GM21619 (cell line): ENCODE measurements at regions not wholly inside any gene's neighbourhood (a gene's known extent, or its start where the extent isn't known, plus 50 kb on each side); places are given as distances from the start of the nearest gene placed in this dataset.

ENCODE experiments used
- ATAC-seq: cut with Tn5 transposase; IDR thresholded peaks from one replicate; pipeline ENCODE4 v1.9.1; 2021; ENCODE audit not compliant: unreplicated experiment

DNA sequence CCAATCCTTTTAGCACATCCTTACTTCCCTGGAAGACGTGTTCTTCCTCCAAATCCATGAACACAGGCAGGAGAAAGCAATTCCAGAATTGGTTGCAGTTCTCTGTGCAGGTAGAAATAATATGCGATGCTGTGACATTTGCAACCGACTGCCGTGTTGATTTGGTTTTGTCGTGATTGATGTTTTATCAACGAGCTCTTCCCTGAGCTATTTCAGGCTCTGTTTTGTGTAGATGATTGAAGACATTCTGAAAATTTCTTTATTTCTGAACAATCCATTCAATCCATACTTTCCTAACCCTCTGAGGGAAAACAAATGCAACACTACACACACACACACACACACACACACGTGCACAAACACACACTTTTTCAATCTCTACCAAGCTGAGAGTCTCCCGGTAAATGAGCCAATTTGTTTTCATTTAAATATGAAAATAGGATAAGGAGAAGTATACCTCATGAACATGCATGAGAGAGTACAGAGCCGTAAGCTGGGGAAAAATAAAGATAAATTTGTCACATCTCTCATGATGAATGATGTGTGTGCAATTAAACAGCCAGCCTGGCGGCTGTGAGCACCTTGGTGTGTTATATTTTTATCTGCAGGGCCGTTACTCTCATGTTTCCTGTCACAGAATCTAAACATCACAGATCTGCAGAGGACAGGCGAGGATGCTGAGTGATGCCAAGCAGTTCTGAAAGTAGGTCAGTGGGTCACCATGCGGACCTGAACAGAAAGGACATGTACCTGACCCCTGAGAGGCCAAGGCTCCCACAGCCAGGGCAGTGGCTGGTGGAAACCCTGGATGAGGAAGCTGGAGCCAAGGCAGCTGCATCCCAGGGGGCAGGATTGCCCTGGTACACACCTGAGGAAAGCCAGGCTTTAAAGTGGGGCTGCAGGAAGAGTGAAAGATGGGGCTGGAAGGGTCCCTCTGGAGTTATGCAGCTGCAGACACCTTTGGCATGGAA is 64.8 kb downstream of the PDCL3 start:
- no peak for ATAC-seq

DNA sequence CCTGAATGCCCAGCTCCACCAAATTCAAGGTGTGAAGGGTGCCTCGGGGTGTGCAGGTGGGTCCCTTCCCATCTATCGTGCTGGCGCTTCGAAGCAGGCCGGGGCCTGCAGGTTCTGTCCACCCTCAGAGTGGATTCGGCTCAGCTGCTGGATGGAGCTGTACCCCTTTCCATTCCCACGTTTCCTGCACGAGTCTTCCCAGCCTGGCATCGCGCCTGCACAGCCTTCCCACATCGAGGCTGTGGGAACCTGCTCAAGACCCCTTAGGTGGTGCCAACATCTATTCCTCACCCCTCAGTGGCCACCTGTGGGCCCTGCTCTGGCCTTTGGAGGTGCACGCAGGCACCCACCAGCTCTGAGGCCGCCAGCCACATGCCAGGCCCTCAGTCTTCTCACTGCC is 65.7 kb downstream of the PDCL3 start:
- no peak for ATAC-seq

DNA sequence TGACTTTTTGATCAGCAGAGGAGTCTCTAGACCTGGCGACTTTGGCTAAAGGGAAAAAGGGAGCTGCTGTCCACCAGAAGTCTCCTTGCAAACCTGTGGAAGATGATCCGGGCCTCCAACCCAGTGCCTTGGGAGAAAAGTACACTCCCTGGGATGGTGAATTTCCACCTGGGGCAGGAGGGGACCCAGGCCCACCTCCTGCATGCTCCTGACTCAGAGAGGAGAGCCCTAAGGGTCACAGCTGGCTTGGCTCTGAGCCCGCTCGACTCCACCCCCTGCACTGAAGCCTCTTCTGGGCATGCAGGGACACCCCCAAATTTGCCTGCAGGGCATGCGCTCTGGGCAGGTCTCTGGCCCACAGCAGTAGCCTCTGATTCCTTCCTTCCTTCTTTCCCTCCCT is 66.5 kb downstream of the PDCL3 start:
- ATAC-seq: peak; percentile 58

DNA sequence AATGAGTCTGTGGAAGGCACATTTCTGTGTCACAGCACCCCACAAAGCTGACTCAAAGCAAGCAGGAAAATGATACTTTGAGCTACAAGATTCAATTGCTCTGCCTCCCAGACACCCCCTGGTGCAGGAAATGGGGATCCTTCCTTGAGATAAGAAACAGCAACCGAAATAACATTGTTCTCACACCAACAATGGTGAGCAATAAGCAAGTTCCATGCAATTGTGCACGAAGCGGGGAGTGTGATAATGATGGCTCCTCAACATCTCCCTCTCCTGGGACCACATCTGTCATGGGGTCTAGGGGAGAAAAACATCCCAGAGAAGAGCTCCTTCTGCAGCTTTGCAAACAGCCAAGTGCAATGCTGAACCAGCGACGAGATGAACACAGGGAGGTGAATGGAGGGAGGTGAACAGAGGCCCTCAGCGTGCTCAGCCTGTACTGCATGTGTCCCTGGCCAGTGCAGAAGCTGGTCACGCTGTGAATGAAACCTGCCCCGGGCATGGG is 67.7 kb downstream of the PDCL3 start:
- no peak for ATAC-seq

DNA sequence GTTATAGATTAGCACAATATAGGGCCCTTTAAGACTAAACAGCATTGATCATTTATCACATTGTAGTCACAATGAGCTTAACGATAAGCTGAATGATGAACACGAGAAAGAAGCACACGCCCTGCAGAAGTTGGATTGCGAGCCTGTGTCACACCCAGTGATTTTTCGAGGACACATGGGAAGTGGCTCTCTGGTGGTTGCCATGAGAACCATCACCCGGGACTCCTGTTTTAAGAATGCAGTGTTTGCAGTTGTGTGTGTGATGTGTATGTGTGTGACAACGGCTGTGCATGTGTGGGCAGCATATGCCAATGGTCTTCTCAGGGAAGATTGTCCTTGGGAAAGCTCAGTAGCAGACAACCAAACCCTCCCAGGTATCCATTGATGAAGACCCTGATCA is 69.2 kb downstream of the PDCL3 start:
- ATAC-seq: no peak

DNA sequence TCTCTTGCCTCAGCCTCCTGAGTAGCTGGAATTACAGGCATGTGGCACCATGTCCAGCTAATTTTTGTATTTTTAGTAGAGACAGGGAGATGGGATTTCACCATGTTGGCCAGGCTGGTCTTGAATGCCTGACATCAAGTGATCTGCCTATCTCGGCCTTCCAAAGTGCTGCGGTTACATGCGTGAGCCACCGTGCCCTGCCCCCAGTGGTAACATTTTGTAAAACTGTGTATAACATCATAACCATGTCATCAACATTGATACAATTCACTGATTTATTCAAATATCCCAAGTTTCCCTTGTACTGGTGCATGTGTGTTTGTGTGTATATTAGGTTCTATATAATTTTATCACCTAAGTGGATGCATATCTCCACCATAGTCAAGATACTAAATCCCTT is 70.0 kb downstream of the PDCL3 start:
- no peak for ATAC-seq

DNA sequence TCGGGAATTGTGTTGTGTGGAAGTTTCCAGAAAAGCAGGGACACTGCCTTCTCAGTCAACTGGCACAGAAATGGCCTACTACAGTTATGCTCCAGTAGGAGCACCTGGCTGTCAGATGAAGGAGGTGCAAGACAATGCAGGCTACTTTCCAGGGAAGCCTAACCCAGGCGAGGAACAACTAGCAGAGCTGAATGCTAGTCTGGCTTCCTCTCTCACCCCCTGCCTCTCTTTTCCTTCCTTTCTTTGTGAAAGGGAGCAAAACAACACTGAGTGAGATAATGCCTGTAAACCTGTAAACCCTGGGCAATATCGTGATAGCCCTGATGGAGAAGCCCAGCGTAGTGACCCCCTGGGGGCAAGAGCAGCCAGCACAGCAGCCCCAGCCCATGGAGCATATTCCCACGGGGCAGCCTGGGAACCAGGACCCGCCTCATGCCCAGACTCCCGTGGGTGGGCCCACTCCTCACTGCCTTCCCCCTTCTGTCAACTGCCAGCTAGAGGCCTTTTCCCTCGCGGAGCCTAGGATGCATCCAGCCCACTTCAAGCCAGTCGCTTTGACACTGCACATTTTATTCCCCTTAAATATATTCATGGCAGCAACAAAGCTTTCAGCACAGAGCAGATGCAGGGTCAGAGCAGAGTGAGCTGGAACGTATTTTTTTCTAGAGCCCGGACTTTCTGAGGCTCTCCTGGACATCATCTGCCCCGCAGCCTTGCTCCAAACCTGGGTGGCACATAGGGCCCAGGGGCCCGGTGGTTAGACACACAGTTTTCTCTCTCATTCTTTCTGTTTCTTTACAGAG is 77.0 kb downstream of the PDCL3 start:
- ATAC-seq: no peak

DNA sequence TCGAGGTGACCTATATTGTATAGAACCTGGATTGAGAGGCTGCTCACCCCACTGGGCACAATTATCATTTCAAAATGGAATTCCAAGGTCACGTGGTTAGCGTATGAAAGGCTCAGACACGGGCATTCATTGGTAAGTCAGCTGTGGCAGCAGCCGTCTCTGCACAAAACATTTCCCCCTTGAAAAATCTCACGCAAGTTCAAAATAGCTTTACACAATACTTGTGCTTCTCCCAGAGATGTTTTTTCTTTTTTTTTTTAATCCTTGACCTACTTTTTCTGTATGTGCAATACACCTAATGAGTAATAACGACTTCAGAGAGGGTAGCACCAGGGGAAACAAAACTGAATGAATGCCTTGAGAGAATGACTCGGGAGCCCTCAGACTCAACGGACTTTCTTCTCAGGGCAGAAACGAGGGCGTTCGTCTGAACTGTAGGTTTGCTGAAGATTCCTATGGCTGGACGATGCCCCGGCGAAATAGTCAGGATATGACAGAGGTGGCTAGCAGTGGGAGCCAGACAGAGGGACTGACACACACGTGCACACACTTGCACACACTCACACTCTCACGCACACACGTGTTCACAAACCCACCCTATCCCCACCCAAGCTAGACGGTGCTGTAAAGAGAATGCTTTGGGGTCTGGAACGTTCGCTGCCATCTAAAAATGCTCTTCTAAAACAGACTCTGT is 77.8 kb downstream of the PDCL3 start:
- ATAC-seq: no peak

DNA sequence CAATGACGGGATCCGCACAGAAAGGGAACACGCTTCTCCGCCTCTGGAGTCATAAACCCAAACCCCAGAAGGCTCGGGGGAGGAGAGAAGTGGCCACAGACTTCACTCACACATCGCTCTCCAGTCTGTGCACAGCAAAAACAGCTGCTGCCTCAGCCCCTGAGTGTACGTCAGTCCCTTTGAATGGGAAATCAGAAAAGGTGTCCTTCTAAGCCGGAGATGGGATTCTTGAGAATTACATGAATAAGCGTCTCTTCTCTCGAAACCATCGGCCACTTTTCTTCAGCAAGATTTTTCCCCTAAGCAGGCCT is 78.3 kb downstream of the PDCL3 start:
- no peak for ATAC-seq

DNA sequence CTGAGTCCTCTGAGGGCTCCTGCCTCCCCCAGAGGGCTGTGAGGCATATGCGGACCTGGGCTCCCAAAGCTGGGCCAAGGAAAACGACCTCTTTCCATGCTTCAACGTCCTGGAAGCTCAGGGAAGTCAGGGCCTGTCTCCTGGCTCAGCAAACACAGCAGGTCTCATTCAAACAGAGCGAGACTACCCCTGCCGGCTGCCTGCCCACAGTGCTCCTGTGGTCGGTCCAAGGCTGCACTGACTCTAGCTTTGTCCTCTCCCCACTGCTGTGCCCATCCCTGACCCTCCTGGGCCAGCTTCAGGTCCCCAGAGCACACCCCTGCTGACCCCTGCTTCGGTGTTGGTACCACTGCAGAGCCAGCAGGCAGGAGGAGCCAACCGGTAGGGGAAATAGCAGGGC is 79.6 kb downstream of the PDCL3 start:
- no peak for ATAC-seq

DNA sequence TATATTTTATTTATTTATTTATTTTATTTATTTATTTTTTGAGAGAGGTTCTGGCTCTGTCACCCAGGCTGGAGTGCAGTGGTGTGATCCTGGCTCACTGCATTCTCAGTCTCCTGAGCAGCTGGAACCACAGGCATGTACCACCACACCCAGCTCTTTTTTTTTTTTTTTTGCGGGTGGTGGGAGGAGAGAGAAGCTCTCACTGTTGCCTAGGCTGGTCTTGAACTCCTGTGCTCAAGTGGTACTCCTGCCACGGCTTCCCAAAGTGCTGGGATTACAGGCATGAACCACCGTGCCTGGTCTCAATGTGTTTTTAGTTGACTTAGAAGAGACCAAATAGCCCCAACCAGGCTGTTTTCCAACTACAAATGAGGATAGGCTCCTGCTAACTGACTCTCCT is 80.7 kb downstream of the PDCL3 start:
- ATAC-seq: no peak

DNA sequence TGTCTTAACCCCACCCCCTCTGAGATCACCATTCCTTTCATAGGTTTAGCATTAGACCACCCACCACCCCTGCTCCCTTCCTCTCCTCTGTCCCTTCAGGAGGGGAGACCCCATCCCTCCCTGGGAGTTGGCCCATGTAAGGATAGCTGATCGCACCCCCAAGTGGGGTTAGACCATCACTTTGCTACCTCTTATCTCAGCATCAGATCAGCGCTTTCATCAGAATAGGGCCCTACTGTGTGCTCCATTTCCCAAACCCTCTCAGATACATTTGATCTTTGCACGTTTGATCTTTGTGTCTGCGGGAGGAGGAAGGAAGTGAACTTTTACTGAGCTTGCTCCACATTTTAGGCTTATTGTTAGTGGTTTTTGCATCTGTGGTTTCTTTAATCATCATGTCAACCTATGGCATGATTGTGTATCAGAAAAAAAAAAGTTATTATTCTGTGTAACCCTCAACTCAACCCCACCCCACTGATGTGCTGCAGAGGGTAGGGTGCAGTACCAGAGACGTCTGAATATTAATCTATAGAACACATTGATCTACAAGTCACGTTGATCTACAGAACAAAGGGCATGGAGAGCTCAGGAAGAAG is 81.2 kb downstream of the PDCL3 start:
- ATAC-seq: no peak

DNA sequence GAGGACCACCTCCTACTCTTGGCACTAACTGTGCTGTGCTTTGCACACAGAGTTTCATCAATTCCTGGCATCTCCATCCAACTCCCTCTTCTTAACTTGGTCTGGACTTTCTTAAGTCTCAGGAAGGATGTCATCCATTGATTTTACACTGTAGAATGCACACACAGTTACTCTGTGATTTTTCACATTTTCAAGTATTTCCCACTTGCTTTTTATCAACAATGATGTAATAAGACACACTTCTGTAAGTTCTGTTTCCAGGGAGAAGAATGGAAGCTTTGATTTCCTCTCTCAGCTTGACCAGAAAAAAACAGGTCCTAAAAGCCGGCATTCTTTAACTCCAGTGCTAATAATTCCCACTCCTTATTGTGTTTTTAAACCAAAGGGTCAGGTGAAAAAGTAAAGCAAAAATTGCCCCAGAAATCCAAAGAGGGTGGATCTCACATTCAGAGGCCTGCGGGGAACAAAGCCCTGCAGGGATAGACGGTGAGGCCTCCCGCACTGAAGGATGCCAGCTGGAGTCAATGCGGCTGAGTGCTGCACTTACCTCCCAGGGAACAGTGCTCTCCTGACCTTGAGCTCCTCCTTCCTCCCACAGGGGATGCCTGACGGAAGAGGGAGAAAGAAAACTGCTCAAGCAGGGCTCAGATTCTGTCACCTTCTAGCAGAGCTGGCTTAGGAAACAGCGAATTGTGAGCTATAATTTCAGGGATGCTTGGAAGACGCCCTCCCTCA is 83.1 kb downstream of the PDCL3 start:
- no peak for ATAC-seq

DNA sequence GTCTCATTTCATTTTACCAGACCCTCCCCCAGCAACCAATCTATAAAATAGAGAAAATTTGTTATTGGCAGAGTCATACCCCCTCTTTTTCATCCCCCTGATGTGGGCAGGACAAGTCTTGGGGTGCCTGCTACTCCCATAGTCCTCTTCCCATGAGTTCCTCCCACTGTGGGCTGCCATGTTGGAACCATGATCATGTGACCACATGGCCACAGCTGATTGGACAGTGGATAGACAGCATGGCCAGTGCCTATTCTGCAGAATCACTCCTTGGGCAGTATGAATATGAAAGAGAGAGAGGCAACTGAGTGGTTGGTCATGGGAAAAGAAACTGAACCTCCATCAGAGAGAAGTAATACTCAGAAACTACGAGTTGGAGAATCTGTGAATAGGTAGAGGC is 84.9 kb downstream of the PDCL3 start:
- ATAC-seq: no peak

DNA sequence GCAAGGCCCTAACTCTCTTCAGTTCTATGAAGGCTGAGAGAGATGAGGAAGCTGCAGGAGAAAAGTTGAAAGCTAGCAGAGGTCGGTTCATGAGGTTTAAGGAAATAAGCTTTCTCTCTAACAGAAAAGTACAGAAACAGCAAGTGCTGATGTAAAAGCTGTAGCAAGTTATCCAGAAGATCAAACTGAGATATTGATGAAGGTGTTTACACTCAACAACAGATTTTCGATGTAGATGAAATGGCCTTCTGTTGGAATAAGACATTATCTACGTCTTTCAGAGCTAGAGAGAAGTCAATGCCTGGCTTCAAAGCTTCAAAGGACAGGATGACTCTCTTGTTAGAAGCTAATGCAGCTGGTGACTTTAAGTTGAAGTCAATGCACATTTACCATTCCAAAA is 87.4 kb downstream of the PDCL3 start:
- no peak for ATAC-seq

DNA sequence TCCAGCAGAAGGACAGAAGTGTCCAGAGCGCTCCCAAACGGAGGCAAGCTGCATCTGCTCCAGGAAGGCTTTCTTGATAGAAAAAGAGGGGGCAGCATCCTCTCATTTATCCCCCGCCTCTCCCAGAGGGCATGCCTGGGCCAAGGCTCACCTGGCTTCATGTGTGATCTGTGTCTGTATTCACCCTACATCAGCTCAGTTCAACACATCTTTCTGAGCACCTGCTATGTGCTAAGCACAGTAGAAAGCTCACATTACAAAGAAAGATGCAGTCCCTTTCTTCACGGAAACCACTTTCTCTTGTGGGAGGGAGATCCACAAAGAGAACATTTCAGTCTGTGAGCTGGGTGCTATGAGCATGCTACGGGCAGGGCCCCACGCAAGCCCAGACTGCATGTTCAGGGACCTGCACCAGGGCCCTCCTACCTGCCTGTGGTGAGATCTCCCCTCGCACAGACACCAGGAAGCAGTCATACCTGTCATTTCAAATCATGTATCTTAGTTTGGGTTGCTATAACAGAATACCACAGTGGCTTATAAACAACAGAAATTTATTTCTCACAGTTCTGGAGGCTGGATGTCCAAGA is 90.7 kb downstream of the PDCL3 start:
- no peak for ATAC-seq

DNA sequence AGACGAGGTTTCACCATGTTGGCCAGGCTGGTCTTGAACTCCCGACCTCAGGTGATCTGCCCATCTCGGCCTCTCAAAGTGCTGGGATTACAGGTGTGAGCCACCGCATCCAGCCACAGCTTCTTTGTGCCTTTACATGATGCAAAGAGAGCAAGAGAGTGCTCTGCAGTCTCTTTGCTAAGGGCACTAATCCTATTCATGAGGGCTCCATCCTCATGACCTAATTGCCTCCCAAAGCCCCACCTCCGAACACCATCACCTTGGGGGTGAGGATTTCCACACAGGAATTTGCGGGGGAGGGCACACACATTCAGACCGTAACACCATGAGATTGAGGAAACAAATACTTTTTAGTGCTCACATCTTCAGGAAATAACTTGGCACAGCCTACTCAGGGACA is 91.8 kb downstream of the PDCL3 start:
- no peak for ATAC-seq

DNA sequence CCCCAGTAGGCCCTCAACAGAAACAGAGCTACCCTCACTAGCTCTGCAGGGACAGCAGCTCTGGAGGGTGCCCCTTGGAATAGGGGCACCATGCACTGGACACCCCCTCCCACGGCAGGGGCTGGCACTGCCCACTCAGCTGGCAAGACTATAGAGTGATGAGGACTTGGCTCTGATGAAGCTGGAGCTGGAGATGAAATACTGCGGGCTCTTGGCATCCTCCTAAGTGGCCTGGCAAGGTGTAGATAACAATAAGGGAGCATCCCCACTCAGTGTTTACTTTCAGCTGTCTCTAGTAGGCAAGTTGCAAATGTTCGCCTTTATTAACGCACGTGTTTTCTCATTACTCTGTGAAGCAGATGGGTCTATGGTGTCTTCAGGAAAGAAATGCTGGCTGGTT is 92.7 kb downstream of the PDCL3 start:
- no peak for ATAC-seq

DNA sequence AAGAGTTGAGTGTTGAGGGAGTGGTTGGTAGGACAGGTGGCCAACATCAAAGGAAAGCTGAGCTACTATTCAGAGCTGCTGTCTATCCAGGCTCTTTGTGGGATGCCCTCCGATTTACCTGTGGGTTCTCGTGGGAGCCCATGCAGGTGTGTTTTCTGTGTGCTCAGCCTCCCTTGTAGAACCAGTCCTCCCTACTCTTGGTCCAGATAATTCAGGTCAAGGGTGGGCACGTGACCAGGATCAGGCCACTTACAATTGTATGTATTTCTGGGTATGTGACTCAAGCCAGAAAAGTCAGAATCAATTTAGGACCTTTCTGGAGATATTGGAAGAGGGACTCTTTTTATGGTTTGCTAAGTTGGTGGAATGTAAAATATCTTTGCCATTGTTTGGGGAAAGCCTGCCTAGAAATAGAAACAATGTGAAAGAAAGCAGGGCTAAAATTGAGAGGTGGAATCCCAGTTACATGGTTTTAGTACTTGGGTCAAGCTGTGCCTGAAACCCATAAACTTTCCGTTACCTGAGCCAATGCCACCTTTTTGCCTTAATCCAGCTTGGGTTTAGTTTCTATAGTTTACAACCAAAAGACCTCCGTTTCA is 93.2 kb downstream of the PDCL3 start:
- ATAC-seq: no peak

DNA sequence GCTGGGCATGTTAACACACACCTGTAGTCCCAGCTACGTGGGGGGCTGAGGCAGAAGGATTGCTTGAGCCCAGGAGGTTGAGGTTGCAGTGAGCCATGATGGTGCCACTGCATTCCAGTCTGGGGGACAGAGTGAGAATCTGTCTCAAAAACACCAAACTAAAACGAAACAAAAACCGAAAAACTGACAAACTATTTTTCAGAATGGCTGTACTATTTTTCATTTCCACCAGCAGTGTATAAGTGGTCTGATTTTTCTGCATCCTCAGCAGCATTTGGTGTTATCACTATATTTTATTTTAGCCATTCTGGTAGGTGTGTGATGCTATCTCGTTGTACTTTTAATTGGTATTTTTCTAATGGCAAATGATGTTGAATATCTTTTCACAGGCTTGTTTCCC is 95.2 kb downstream of the PDCL3 start:
- ATAC-seq: no peak
